SK-N-SH (cell line): ENCODE measurements at regions not wholly inside any gene's neighbourhood (a gene's known extent, or its start where the extent isn't known, plus 50 kb on each side); places are given as distances from the start of the nearest gene placed in this dataset.

Source experiments
- CTCF ChIA-PET: fragments of 300-600, 350-600 bp; formaldehyde crosslinking; extraction: SDS; loops from one replicate; lab custom pipeline; 2021; lab: Yijun Ruan, JAX
- POLR2A ChIA-PET: fragments of 350-600 bp; sonication (Branson Sonifier 250); formaldehyde crosslinking; extraction: SDS; loops from one replicate; lab custom pipeline; 2020; ENCODE audit warnings: antibody characterized with exemption, inconsistent platforms; lab: Yijun Ruan, JAX
- DNase-seq: peaks from one replicate; pipeline ENCODE4 v3.0.0; 2012
- H2AFZ ChIP-seq: fragments of 200-600 bp; sonication (generic); 2 replicates; pipeline ENCODE4 v1.8.1; 2016; ENCODE audit warnings: antibody characterized with exemption, mild to moderate bottlenecking, low read depth
- H3F3A ChIP-seq: fragments of 200-600 bp; sonication (generic); replicated peaks from 2 replicates; pipeline ENCODE3; 2016; ENCODE audit warnings: antibody characterized with exemption, mild to moderate bottlenecking; ENCODE audit not compliant: insufficient read depth
- H3K27ac ChIP-seq, 2 experiments: fragments of 200-500 bp in 1 of 2; fragments of 200-600 bp in 1 of 2; sonication (Bioruptor generic) in 1 of 2; sonication (generic), shearing (Covaris generic) in 1 of 2; 2 replicates each; pipeline versions ENCODE4 v1.5.1 to v1.6.1; 2014 to 2016; ENCODE audit warnings: low read depth in 2 of 2, inconsistent platforms in 1 of 2, low read length in 1 of 2, mild to moderate bottlenecking in 1 of 2, mixed read lengths in 1 of 2
- H3K27me3 ChIP-seq: fragments of 200-600 bp; sonication (generic), shearing (Covaris generic); 2 replicates; pipeline ENCODE4 v1.6.1; 2016; ENCODE audit warnings: mixed run types; ENCODE audit not compliant: insufficient read depth
- H3K36me3 ChIP-seq, 2 experiments: fragments of 200-500 bp in 1 of 2; fragments of 200-600 bp in 1 of 2; sonication (Bioruptor generic) in 1 of 2; sonication (generic) in 1 of 2; replicated peaks in 1 of 2; 2 replicates each; pipeline versions ENCODE3 to v1.5.1; 2014 to 2016; ENCODE audit warnings: low read length in 1 of 2, mild to moderate bottlenecking in 1 of 2; ENCODE audit not compliant: insufficient read depth in 2 of 2, control insufficient read depth in 1 of 2
- H3K4me1 ChIP-seq, 2 experiments: fragments of 200-500 bp in 1 of 2; fragments of 200-600 bp in 1 of 2; sonication (Bioruptor generic) in 1 of 2; sonication (generic), shearing (Covaris generic) in 1 of 2; 2 replicates each; pipeline versions ENCODE4 v1.5.1 to v1.6.1; 2014 to 2016; ENCODE audit warnings: low read depth in 1 of 2, low read length in 1 of 2, mixed run types in 1 of 2; ENCODE audit not compliant: insufficient read depth in 2 of 2, control insufficient read depth in 1 of 2
- H3K4me2 ChIP-seq: fragments of 200-600 bp; sonication (generic), shearing (Covaris generic); 2 replicates; pipeline ENCODE4 v1.6.1; 2017; ENCODE audit warnings: mixed run types
- H3K4me3 ChIP-seq, 2 experiments: fragments of 200-500 bp in 1 of 2; fragments of 200-600 bp in 1 of 2; sonication (Bioruptor generic) in 1 of 2; sonication (generic), shearing (Covaris generic) in 1 of 2; 2 replicates each; pipeline versions ENCODE4 v1.5.1 to v1.8.1; 2014 to 2016; ENCODE audit warnings: low read depth in 2 of 2, inconsistent platforms in 1 of 2, low read length in 1 of 2, mild to moderate bottlenecking in 1 of 2, mixed read lengths in 1 of 2, moderate library complexity in 1 of 2
- H3K79me2 ChIP-seq: fragments of 200-600 bp; sonication (generic); 2 replicates; pipeline ENCODE4 v1.8.1; 2017; ENCODE audit warnings: mild to moderate bottlenecking; ENCODE audit not compliant: insufficient read depth
- H3K9ac ChIP-seq: fragments of 200-600 bp; sonication (generic); 2 replicates; pipeline ENCODE4 v1.6.1; 2017; ENCODE audit warnings: mixed run types
- H3K9me2 ChIP-seq: fragments of 200-600 bp; sonication (generic); 2 replicates; pipeline ENCODE4 v1.6.1; 2017; ENCODE audit warnings: mixed run types
- H3K9me3 ChIP-seq: fragments of 200-600 bp; sonication (generic); 2 replicates; pipeline ENCODE4 v1.6.1; 2017; ENCODE audit warnings: mixed run types, mild to moderate bottlenecking, moderate library complexity
- H4K20me1 ChIP-seq: fragments of 200-600 bp; sonication (generic); 2 replicates; pipeline ENCODE4 v1.6.1; 2017; ENCODE audit warnings: mild to moderate bottlenecking, mixed run types; ENCODE audit not compliant: insufficient read depth
- CHD2 ChIP-seq: fragments of 150-350 bp; IDR thresholded peaks from 2 replicates; pipeline ENCODE4 v1.6.1; 2018; ENCODE audit warnings: low read length; ENCODE audit not compliant: partially characterized antibody
- EP300 ChIP-seq, 2 experiments: IDR thresholded peaks; 2 replicates each; pipeline versions ENCODE4 v1.4.0 to v1.6.1; 2012; ENCODE audit warnings: borderline replicate concordance in 1 of 2, low read depth in 1 of 2, low read length in 1 of 2
- FOXJ3 ChIP-seq: sonication (generic); formaldehyde crosslinking; IDR thresholded peaks from 2 replicates; pipeline ENCODE4 v1.5.1; 2020; ENCODE audit warnings: mild to moderate bottlenecking, missing genetic modification reagents
- GATA2 ChIP-seq: sonication (generic); formaldehyde crosslinking; IDR thresholded peaks from 2 replicates; pipeline ENCODE4 v1.5.0; 2020; ENCODE audit warnings: mild to moderate bottlenecking, missing genetic modification reagents
- MXI1 ChIP-seq: IDR thresholded peaks from 2 replicates; pipeline ENCODE4 v1.6.1; 2012; ENCODE audit warnings: mild to moderate bottlenecking, low read depth, low read length, improper control_type of control experiment
- NFIC ChIP-seq: IDR thresholded peaks from 2 replicates; pipeline ENCODE4 v1.4.0; 2012; ENCODE audit warnings: borderline replicate concordance
- POLR2AphosphoS5 ChIP-seq: IDR thresholded peaks from 2 replicates; pipeline ENCODE4 v1.6.1; 2012; ENCODE audit warnings: low read depth, low read length
- RCOR1 ChIP-seq: fragments of 150-350 bp; IDR thresholded peaks from 2 replicates; pipeline ENCODE4 v1.6.1; 2017; ENCODE audit warnings: antibody characterized with exemption, low read length
- REST ChIP-seq: IDR thresholded peaks from 2 replicates; pipeline ENCODE4 v1.6.1; 2012; ENCODE audit warnings: mild to moderate bottlenecking, low read depth, low read length, moderate library complexity
- RXRA ChIP-seq: IDR thresholded peaks from 2 replicates; pipeline ENCODE4 v1.4.0; 2012; ENCODE audit warnings: low read depth, mild to moderate bottlenecking, borderline replicate concordance
- TCF12 ChIP-seq: IDR thresholded peaks from 2 replicates; pipeline ENCODE4 v1.4.0; 2012
- YY1 ChIP-seq: IDR thresholded peaks from 2 replicates; pipeline ENCODE4 v1.4.0; 2012; ENCODE audit warnings: low read depth, mild to moderate bottlenecking
- WGBS: methylation state at CpG from one replicate; pipeline ENCODE4 v1.1.6; 2017; ENCODE audit warnings: low lambda C conversion rate; 5-methylcytosine and 5-hydroxymethylcytosine counted together

DNA sequence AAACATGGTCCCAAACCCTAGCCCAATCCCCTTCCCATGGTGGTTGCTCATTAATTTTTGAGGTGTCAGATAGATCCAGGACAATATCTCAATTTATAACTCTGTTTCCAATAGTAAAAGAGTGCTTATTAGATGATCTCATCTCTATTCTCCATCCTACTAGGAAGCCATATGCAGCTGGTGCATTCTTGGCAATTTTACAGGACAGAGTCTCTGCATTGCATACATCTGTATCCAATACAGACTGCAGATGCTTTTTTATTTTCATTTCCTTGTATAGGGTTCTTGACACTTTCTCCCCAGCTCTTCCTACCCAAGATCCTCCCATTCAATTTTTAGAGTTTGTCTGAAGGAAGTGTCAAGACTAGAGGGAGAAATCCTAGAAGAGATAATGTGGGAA, 194.8 kb upstream of the DPH6 start:
- CTCF ChIA-PET = interaction anchor here (0.9 to 4.3 kb wide), 3 partner anchors 11 to 131 kb away, joined by 3 to 24 read pairs (median 4); no protein-coding TSS in a partner anchor
- no peak overlapping the region for H3K4me3 ChIP-seq
- POLR2A ChIA-PET = no interaction called here
- no peak overlapping the region for H3K4me2 ChIP-seq
- H3K9ac ChIP-seq = no peak overlapping the region
- H3K9me2 ChIP-seq = no peaks in the 10 kb centered on the region
- TF ChIP-seq NFIC (peak; percentile 37; the same call in 1 of the 2 replicates), POLR2AphosphoS5 (0 out of 2 replicates have a peak, but pooled peaks have one; percentile 16), RCOR1 (peak; percentile 29), REST (no peak), TCF12 (peak; percentile 81)
- H3F3A ChIP-seq = no peaks in the 10 kb centered on the region
- no peaks in the 10 kb centered on the region for H3K79me2 ChIP-seq
- DNase-seq = peak; percentile 24
- no peaks in the 10 kb centered on the region for H3K27me3 ChIP-seq
- no peak overlapping the region for H2AFZ ChIP-seq
- no peaks in the 10 kb centered on the region for H4K20me1 ChIP-seq
- H3K4me1 ChIP-seq = peaks cover 11 to 14% of the 10 kb centered on the region in 2 experiments; a peak in 3 of 4 replicates
- H3K36me3 ChIP-seq = no peaks in the 10 kb centered on the region
- peak overlapping the region in 1 of 2 experiments; percentile 53; a peak in 2 of 4 replicates for H3K27ac ChIP-seq
- 0 out of 2 replicates have a peak, but pooled peaks cover 5% of the 10 kb centered on the region for H3K9me3 ChIP-seq

DNA sequence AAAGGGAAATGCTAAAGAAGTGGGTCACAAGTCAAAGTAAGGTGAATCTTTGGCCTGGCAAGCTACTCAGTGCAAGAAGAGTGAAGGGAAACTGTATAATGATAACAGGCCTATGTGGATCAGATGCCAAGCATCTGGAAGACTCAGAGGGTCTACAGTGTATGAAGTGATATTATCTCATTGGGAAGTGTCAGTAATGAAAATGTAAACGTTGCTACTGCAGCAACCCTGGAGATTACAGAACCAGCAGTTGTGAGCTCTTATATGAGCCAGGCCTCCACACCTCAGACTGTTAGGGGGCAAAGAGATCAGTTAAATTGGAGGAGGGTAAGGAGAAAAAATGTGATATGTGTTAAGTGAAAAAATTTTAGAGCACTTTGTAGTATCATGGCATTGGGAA, 195.4 kb upstream of the DPH6 start:
- H2AFZ ChIP-seq = no peak overlapping the region
- peak; percentile 13 for DNase-seq
- H3K4me1 ChIP-seq = peaks cover 11 to 14% of the 10 kb centered on the region in 2 experiments; a peak in 3 of 4 replicates
- H3F3A ChIP-seq = no peaks in the 10 kb centered on the region
- H3K9ac ChIP-seq = no peak overlapping the region
- H3K4me3 ChIP-seq = no peak overlapping the region
- H4K20me1 ChIP-seq = no peaks in the 10 kb centered on the region
- no peaks in the 10 kb centered on the region for H3K79me2 ChIP-seq
- no peaks in the 10 kb centered on the region for H3K9me2 ChIP-seq
- TF ChIP-seq CHD2 (peak; percentile 29), YY1 (no peak), FOXJ3 (CRISPR knock-in tag) (no peak), GATA2 (CRISPR knock-in tag) (peak; percentile 59), MXI1 (no peak), EP300 (IDR thresholded peaks at IDR 0.05; ENCODE audit: borderline replicate concordance in 1 of 2, low read depth in 1 of 2, low read length in 1 of 2) (peak in 1 of 2 experiments; percentile 35; a peak in 1 of 4 replicates), RCOR1 (peak; percentile 56; the same call in 1 of the 2 replicates), RXRA (no peak)
- CTCF ChIA-PET = interaction anchor here (0.9 to 4.3 kb wide), 4 partner anchors 10 to 663 kb away, joined by 3 to 24 read pairs (median 4); no protein-coding TSS in a partner anchor
- WGBS = 6% methylated on average over 1 of the region's 1 CpG
- POLR2A ChIA-PET = no interaction called here
- no peaks in the 10 kb centered on the region for H3K27me3 ChIP-seq
- H3K27ac ChIP-seq = peak overlapping the region in 1 of 2 experiments; percentile 53; a peak in 1 of 4 replicates
- no peak overlapping the region for H3K4me2 ChIP-seq
- 0 out of 2 replicates have a peak, but pooled peaks cover 5% of the 10 kb centered on the region for H3K9me3 ChIP-seq
- H3K36me3 ChIP-seq = no peaks in the 10 kb centered on the region
